B cell (primary cell): ENCODE measurements at regions not wholly inside any gene's neighbourhood (a gene's known extent, or its start where the extent isn't known, plus 50 kb on each side); places are given as distances from the start of the nearest gene placed in this dataset.

Source experiments
- ATAC-seq: fragments of 200-7000 bp; cut with Tn5 transposase; one replicate; pipeline ENCODE4 v1.10.0; 2021; ENCODE audit warnings: low read depth, mild to moderate bottlenecking, moderate number of reproducible peaks, moderate library complexity
- CTCF ChIA-PET: fragments of 350-600 bp; sonication (Branson Sonifier 250); formaldehyde crosslinking; loops from one replicate; lab custom pipeline; 2021; ENCODE audit warnings: antibody characterized with exemption, inconsistent platforms; lab: Charles Lee
- POLR2A ChIA-PET: fragments of 350-600 bp; sonication (Branson Sonifier 250); formaldehyde crosslinking; loops from one replicate; lab custom pipeline; 2021; ENCODE audit warnings: antibody characterized with exemption; lab: Charles Lee
- DNase-seq: peaks from one replicate; pipeline ENCODE4 v3.0.0; 2013
- H2AFZ ChIP-seq: 2 replicates; pipeline ENCODE4 v1.6.1; 2012; ENCODE audit warnings: mild to moderate bottlenecking, low read depth, low read length; ENCODE audit not compliant: insufficient read depth, poor library complexity, severe bottlenecking
- H3K27ac ChIP-seq, 2 donors: 1 replicate in 1 of 2; 2 replicates in 1 of 2; pipeline ENCODE4 v1.5.1; 2012 to 2013; ENCODE audit warnings: low read length in 2 of 2, mild to moderate bottlenecking in 2 of 2, moderate library complexity in 1 of 2
- H3K27me3 ChIP-seq, 4 experiments: fragments of 200-600 bp in 1 of 4; sonication (generic) in 1 of 4; replicated peaks in 1 of 4; 1 replicate in 2 of 4; 2 replicates in 2 of 4; pipeline versions ENCODE4 v1.6.1 to v1.7.0; 2013 to 2016; ENCODE audit warnings: low read length in 3 of 4, mild to moderate bottlenecking in 2 of 4, mixed read lengths in 1 of 4, moderate library complexity in 1 of 4; ENCODE audit not compliant: insufficient read depth in 4 of 4, control insufficient read depth in 3 of 4; ENCODE audit errors: control extremely low read depth in 1 of 4
- H3K36me3 ChIP-seq, 2 experiments: replicated peaks in 1 of 2; 1 replicate in 1 of 2; 2 replicates in 1 of 2; pipeline versions ENCODE4 v1.6.1 to v1.7.1; 2013; ENCODE audit warnings: low read length in 1 of 2; ENCODE audit not compliant: insufficient read depth in 2 of 2, control insufficient read depth in 1 of 2; ENCODE audit errors: control extremely low read depth in 1 of 2, extremely low read depth in 1 of 2
- H3K4me1 ChIP-seq, 2 donors: fragments of 200-600 bp in 1 of 2; sonication (generic) in 1 of 2; 1 replicate in 1 of 2; 2 replicates in 1 of 2; pipeline versions ENCODE4 v1.5.1 to v1.6.1; 2013 to 2017; ENCODE audit warnings: low read length in 2 of 2; ENCODE audit not compliant: control insufficient read depth in 2 of 2, insufficient read depth in 2 of 2
- H3K4me2 ChIP-seq: replicated peaks from 2 replicates; pipeline ENCODE3; 2012; ENCODE audit warnings: mild to moderate bottlenecking, low read depth, low read length; ENCODE audit not compliant: poor library complexity, severe bottlenecking
- H3K4me3 ChIP-seq, 5 experiments: fragments of 200-600 bp in 1 of 5; sonication (generic) in 1 of 5; 1 replicate in 3 of 5; 2 replicates in 2 of 5; pipeline versions ENCODE4 v1.5.1 to v1.7.0; 2011 to 2016; ENCODE audit warnings: low read length in 4 of 5, mild to moderate bottlenecking in 4 of 5, low read depth in 2 of 5, control low read depth in 1 of 5, moderate library complexity in 1 of 5; ENCODE audit not compliant: insufficient read depth in 1 of 5; ENCODE audit errors: control extremely low read depth in 1 of 5, extremely low read depth in 1 of 5
- H3K79me2 ChIP-seq: fragments of 200-600 bp; sonication (generic); one replicate; pipeline ENCODE4 v1.6.0; 2016; ENCODE audit warnings: low read length; ENCODE audit not compliant: control insufficient read depth, insufficient read depth
- H3K9ac ChIP-seq: fragments of 200-600 bp; sonication (generic); 2 replicates; pipeline ENCODE4 v1.6.1; 2017; ENCODE audit warnings: mild to moderate bottlenecking, low read length, moderate library complexity
- H3K9me3 ChIP-seq, 3 donors: one replicate each; pipeline versions ENCODE4 v1.6.1 to v1.7.1; 2013; ENCODE audit warnings: low read length in 2 of 3; ENCODE audit not compliant: control insufficient read depth in 2 of 3, insufficient read depth in 1 of 3; ENCODE audit errors: control extremely low read depth in 1 of 3
- H4K20me1 ChIP-seq: 2 replicates; pipeline ENCODE4 v1.6.0; 2012; ENCODE audit warnings: mild to moderate bottlenecking, low read length; ENCODE audit not compliant: insufficient read depth, control insufficient read depth, poor library complexity, severe bottlenecking
- H3K27ac Mint-ChIP-seq: one replicate; pipeline ENCODE4 v1.8.0; 2021; ENCODE audit warnings: mixed read lengths
- H3K27me3 Mint-ChIP-seq: one replicate; pipeline ENCODE4 v1.8.0; 2021; ENCODE audit warnings: mixed read lengths
- H3K4me1 Mint-ChIP-seq: one replicate; pipeline ENCODE4 v1.8.0; 2021; ENCODE audit warnings: mixed read lengths
- H3K4me3 Mint-ChIP-seq: one replicate; pipeline ENCODE4 v1.8.0; 2021; ENCODE audit warnings: mixed read lengths
- H3K9me3 Mint-ChIP-seq: one replicate; pipeline ENCODE4 v1.8.0; 2022; ENCODE audit warnings: mixed read lengths; ENCODE audit not compliant: insufficient read depth
- EZH2 ChIP-seq: IDR thresholded peaks from 2 replicates; pipeline ENCODE4 v1.6.1; 2012; ENCODE audit warnings: borderline replicate concordance, low read depth, mild to moderate bottlenecking, moderate library complexity, low read length; ENCODE audit not compliant: insufficient read depth, poor library complexity, severe bottlenecking
- WGBS: methylation state at CpG from one replicate; pipeline ENCODE4 v1.1.5; 2013; ENCODE audit warnings: missing lambda C conversion rate; ENCODE audit not compliant: insufficient coverage; 5-methylcytosine and 5-hydroxymethylcytosine counted together
- intact Hi-C: fragments of 100-400 bp; cut with micrococcal nuclease; formaldehyde crosslinking; loops from one replicate; pipeline ENCODE4 v1.10.0; 2022
- TF ChIP-seq, protein P1 (sequence below): fragments of 200-600 bp; IDR thresholded peaks from one replicate; pipeline ENCODE4 v1.8.0; 2022; ENCODE audit warnings: antibody characterized with exemption, mild to moderate bottlenecking

DNA sequence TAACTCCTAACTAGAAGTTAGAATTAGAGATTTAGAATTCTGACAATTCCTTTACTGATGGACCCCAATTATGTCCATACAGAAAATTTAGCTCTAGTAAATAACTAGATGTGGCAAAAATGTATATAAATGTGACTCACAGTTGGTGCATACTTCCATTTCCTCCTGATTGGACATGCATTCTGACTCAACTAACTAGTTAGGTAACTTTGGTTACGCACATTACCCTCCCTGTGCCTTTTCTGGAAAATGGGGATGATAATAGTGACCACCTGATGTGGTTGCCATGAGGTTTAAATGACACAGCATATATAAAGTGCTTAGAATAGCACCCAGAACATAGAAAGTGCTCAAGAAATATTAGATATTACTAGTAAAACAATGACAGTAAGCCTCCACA is 550.0 kb upstream of the SALL1 start:
- DNase-seq (no peak), ATAC-seq (no peak)
- H3K9me3 ChIP-seq = no peaks in the 10 kb centered on the region
- intact Hi-C loops = no loop called here
- no CpG with 5 or more reads among the region's 1 CpG for WGBS
- no peak overlapping the region for H3K27ac ChIP-seq
- Mint-ChIP-seq H3K27me3 (no peaks in the 10 kb centered on the region), H3K9me3 (peaks cover 4% of the 10 kb centered on the region), H3K4me3 (no peak overlapping the region), H3K27ac (no peak overlapping the region), H3K4me1 (no peaks in the 10 kb centered on the region)
- no peaks in the 10 kb centered on the region for H3K4me1 ChIP-seq
- no peak overlapping the region for H2AFZ ChIP-seq
- H4K20me1 ChIP-seq = no peaks in the 10 kb centered on the region
- H3K9ac ChIP-seq = no peak overlapping the region
- no peak for TF ChIP-seq EZH2
- TF ChIP-seq, protein P1, sequence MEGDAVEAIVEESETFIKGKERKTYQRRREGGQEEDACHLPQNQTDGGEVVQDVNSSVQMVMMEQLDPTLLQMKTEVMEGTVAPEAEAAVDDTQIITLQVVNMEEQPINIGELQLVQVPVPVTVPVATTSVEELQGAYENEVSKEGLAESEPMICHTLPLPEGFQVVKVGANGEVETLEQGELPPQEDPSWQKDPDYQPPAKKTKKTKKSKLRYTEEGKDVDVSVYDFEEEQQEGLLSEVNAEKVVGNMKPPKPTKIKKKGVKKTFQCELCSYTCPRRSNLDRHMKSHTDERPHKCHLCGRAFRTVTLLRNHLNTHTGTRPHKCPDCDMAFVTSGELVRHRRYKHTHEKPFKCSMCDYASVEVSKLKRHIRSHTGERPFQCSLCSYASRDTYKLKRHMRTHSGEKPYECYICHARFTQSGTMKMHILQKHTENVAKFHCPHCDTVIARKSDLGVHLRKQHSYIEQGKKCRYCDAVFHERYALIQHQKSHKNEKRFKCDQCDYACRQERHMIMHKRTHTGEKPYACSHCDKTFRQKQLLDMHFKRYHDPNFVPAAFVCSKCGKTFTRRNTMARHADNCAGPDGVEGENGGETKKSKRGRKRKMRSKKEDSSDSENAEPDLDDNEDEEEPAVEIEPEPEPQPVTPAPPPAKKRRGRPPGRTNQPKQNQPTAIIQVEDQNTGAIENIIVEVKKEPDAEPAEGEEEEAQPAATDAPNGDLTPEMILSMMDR = no peak
- no peak overlapping the region for H3K4me2 ChIP-seq
- no peak overlapping the region for H3K4me3 ChIP-seq
- ChIA-PET CTCF (no interaction called here), POLR2A (no interaction called here)
- no peaks in the 10 kb centered on the region for H3K79me2 ChIP-seq
- H3K27me3 ChIP-seq = no peaks in the 10 kb centered on the region
- H3K36me3 ChIP-seq = no peaks in the 10 kb centered on the region

DNA sequence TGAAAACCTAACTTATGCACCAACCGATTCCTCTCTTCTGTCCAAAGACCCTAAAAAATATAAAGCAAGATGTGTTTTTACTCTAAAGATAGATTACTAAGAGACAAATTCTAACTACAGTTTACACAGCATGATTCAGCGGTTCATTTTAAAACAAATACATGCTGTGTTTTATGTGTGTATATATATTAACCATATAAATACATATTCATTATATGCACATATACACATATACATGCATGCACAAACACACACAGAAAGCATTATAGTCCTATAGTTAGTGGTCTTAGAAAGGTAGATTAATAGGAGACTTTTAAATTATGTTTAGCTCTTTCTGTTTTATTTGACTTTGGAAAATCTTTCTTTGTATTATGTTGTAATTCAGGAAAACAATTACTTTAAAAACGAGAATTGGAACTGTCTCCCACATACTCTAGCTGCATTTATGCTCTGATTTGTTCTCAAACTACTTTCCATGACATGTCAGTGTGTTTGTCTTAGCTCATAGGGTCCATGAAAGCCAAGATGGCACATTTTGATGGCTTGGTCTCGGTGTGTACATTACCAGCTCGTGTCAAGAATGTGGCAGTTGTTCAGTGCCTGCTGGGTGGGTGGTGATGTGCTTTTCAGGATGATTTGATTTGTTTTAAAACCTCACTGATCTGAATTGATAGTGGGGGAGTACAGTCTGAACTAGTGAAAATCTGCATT is 548.8 kb upstream of the SALL1 start:
- Mint-ChIP-seq H3K27ac (no peak overlapping the region), H3K27me3 (no peaks in the 10 kb centered on the region), H3K4me1 (no peaks in the 10 kb centered on the region), H3K9me3 (peaks cover 6% of the 10 kb centered on the region), H3K4me3 (no peak overlapping the region)
- DNase-seq = no peak
- intact Hi-C loops = no loop called here
- H3K36me3 ChIP-seq = no peaks in the 10 kb centered on the region
- no peak for TF ChIP-seq EZH2
- TF ChIP-seq, protein P1 = no peak
- H2AFZ ChIP-seq = no peak overlapping the region
- no peaks in the 10 kb centered on the region for H4K20me1 ChIP-seq
- no peaks in the 10 kb centered on the region for H3K79me2 ChIP-seq
- peaks cover 0 to 3% (median 0%) of the 10 kb centered on the region in 3 donors for H3K9me3 ChIP-seq
- WGBS = 83% methylated on average over 2 of the region's 5 CpGs
- no peak overlapping the region for H3K27ac ChIP-seq
- H3K9ac ChIP-seq = no peak overlapping the region
- H3K27me3 ChIP-seq = no peaks in the 10 kb centered on the region
- no peak overlapping the region for H3K4me3 ChIP-seq
- ChIA-PET CTCF (no interaction called here), POLR2A (no interaction called here)
- no peak for ATAC-seq
- H3K4me2 ChIP-seq = no peak overlapping the region
- H3K4me1 ChIP-seq = no peaks in the 10 kb centered on the region
